HG03575 (cell line): ENCODE measurements at regions not wholly inside any gene's neighbourhood (a gene's known extent, or its start where the extent isn't known, plus 50 kb on each side); places are given as distances from the start of the nearest gene placed in this dataset.

ENCODE experiments used
- ATAC-seq: cut with Tn5 transposase; IDR thresholded peaks from one replicate; pipeline ENCODE4 v1.9.1; 2021; ENCODE audit not compliant: unreplicated experiment, insufficient number of reproducible peaks, low FRiP score; ENCODE audit errors: extremely low read depth

DNA sequence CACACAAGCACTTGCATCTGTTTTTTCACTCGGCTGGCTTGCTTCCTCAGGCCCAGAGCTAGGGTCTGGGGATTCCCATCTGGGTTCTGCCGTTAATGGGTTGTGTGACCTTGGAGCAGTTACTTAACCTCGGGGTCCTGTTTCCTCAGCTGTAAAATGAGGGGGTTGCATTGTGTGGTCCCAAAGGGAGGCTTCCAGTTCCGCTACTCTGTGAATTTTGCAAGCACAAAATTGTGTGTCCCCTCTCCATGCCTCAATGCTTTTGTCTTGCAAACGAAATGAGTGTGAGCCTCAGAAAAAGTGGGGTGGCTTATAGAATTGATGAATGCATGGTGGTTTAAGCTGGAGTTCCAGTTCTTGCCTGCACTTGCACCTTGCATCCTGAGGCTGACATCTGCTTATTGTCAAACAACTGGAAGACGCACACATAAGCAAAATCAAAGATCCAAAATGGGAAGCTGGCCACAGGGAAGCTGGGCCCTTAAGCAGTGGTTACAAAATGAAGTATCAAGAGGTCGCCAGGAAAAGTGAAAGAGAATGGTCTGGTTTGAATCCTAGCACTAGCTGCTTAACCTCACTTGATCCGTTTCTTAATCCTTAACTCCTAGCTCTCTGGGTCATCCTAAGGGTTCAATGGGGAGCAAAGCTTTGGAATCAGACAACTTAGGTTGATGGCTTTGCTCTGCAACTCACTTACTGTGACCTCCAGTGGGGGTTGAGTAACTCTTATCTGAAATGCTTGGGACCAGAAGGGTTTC, 490.6 kb downstream of the DHX35 start:
- ATAC-seq: no peak

DNA sequence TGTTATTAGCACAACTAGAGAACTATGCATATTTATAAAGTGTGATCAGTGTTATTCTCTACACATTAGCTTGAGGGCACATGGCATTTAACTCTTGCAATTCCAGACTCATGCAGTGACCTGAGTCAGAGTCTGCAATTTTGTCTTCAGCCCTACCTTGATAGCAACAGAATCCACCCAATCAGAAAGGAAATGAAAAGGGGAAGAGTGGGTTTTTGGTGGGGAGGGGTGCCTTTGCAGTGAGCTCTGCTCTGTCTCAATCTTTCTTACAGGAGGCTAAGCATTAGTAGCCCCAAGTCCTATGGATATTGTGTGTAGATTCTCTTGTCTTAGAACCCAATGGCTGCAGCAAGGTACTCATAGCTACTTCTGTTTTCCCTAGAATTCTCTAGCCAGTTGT, 489.2 kb downstream of the DHX35 start:
- ATAC-seq: no peak

DNA sequence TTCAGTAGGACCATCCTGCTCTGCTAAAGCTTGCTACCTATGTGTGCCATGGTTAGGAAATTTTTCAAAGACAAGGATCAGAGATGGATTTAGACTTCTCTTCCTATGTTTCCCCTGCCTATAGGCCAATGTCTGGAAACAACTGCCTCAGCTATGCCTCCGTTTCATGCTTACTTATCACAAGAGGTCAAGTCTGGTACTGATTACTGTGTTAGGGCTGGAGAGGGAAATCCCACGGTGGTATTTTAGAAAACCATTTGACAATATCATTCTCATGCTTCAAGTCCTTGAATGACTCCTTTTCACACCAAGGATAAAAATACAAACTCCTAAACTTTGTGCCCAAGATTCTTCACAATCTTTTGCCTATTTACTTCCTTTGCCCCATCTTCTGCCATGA, 484.3 kb downstream of the DHX35 start:
- no peak for ATAC-seq

DNA sequence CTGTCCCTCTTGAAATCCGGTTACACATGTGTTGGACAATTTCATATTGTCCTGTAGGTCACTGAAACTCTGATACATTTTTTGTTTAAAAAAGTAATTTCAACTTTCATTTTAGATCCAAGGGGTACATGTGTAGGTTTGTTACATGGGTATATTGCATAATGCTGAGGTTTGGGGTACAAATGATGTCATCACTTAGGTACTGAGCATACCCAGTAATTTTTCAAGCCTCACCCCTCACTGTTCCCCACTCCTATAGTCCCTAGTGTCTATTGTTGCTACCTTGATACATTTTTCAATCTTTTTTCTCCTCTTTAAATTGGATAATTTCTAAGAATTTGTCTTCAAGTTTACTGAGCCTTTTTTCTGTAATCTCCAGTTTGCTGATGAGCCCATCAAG, 483.0 kb downstream of the DHX35 start:
- no peak for ATAC-seq

DNA sequence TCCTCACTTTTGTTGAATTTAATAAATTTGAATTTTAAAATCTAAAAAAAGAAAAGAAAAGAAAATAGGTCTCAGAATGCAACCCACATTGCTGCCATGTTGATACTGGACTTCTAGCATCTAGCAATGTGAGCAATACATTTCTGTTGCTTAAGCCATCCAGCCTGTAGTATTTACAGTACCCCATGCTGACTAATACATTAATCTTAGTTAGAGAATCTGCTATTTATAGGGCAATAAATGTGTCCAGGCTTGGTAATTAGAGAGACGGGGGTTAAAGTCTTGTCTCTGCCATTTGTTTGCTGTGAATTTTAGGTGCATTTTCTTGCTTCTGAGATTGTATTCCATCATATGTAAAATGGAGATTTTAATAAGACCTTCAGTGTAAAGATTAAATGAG, 471.3 kb downstream of the DHX35 start:
- ATAC-seq: no peak

DNA sequence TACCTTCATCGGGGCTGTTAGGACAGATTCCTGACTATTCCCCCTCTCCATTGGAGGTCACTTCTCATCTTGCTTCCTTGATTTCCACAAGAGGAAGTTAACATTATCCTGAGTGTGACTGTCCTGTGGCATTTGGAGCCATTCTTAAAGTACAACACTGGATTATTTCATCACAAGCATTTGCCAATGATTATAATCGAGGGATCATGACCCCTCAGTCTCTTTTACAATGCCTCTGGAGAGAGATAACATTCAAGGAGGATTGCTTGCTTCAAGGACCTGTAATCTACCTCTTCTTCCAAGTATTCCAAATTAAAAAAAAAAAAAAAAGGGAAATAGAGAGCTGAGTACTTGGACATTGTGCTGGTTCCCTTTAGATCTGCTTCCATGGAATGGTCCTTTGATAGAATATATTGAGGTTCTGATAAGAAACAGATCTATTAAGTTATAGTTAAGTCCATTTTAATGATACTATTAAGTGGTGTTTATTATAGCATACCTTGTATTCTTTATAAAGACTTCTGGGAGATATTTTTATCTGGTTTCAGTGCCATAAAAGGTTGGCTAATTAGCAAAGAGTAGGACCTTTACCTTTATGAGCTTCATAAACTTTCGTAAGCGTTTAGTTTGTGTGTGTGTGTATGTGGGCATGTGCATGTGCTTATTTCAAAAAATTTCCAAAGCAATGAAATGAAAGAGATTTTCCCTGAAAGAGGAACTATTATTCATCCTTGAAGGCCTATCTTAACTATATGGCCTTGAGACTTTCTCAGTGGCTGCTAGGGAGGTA, 469.1 kb downstream of the DHX35 start:
- ATAC-seq: no peak

DNA sequence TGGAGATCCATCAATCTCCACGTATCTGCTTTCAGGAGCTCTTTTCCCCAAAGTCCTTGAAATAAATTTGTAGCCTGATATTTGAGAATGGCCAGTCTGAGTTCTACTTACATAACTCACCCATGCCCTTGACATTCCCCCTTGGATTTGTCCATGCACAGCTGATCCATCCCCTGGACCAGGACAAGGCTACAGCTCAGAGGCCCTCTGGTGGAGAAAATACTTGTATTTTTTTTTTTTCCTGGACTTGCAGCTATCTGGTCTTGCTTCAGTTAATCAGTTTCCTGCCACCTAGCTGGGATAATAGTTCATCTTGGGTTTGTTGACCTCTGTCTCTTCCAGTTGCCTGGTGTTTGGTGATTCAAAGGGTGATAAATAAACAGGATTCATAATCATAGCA, 467.6 kb downstream of the DHX35 start:
- ATAC-seq: no peak

DNA sequence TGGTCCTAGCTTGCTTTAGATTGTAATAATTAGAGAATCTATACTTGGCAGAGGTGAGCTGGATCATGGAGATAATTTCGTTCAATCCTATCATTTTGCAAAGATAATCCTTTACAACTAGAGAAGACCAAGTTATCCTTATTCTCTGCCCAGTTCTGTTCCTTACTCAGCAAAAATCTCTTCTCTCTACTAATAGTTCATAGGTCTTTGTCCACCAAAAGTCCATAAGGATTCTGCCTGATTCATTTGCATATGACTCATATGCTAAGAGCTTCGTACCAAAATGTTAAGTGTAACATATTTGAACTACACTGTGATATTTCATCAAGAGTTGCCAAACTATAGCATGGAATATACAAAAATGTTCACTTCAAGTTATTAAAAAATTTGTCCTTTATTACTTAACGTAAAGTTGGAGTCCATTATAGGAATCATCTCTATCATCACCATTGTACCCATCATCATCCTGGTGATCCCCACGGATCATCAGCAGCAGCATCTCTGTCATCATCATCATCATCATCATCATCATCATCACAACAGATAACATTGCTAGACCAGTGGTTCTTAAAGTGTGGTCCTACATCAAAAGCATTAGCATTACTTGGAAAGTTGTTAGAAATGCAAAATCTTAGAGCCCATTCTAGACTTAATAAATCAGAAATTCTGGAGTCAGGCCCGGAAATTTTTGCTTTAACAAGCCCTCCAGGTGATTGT, 463.0 kb downstream of the DHX35 start:
- no peak for ATAC-seq

DNA sequence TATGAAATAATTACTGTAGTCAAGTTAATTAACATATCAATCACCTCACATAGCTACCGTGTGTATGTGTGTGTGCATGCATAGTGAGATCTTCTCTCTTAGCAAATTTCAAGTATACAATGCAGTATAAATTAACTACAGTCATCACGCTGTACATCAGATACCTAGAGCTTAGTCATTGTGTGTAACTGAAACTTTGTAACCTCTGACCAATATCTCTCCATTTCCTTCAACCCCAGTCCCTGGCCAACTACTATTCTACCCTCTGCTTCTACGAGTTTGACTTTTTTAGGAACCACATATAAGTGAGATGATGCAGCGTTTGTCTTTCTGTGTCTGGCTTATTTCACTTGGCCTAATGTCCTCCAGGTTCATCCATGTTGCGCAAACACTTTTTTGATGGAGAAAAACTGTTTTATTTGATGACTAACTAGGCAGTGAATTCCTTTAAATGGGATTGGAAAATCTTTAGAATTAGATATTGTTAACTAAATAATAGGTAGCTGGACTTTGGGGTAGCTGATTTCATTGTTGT, 459.5 kb downstream of the DHX35 start:
- ATAC-seq: no peak

DNA sequence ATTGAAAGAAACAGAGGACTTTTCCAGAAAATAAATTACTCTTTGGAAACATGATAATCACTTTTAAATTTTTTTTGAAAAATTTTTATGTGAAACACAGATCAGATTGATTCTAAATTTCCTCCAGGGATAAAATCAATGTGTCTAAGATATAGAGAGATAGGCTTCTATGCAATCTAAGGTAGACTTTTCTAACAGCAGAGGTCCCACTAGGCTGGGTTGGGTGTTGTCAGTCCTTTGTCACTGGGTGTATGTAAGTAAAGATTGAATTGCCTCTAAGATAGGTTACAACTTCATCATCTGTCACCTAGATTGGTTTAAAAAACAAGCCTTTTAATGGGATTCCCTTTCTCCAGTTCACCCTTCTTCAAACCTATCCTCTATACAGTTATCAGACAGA, 449.9 kb downstream of the DHX35 start:
- ATAC-seq: no peak

DNA sequence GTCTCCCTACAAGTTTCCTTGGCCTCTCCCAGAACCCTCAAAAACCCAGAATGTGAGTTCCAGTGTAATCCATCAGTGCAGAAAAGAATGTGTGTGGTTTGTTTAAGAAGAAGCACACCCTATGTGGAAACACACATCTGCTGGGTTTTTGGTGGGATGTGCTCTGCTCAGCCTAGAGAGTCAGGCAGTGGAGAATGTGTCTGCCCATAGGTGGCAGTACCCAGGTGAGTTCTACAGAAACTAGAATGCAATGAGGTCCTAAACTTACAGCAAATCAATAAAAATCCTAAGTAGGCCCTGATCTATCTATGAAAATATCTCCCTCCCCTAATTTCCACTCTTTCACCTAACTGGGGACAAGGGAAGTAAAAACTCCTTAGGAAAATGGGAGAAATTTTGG, 437.3 kb downstream of the DHX35 start:
- no peak for ATAC-seq

DNA sequence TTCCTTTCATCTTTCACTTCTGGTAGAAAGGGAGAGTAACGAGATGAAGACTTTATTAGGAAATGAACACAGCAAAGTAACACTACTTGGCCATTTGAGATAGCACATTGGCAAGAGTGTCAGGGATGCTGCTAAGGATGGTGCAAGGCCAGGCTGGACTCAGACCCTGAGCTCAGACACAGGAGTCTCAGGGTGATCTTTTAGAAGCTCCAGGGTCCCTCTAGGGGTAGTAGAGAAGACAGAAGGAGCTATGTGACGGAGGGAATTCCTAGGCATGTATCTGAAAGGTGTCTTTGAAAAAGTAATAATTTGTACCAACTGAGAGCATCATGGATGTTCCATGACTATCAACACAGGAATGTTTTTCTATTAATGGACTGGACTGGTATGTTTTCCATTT, 436.5 kb downstream of the DHX35 start:
- no peak for ATAC-seq

DNA sequence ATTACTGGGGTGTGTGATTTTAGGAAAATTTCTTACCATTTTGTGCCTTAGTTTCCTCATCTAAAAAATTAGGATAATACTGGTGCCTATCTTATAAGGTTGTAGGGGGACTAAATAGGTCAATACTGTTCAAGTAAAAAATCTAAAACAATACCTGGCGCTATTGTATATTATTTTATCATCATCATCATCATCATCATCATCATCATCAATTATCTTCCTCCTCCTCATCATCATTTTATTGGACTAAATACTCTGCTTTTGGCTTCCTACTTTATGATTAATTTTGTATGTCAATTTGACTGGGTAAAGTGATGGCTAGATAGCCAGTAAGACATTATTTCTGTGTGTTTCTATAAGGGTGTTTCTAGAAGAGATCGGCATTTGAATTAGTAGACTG, 435.5 kb downstream of the DHX35 start:
- no peak for ATAC-seq

DNA sequence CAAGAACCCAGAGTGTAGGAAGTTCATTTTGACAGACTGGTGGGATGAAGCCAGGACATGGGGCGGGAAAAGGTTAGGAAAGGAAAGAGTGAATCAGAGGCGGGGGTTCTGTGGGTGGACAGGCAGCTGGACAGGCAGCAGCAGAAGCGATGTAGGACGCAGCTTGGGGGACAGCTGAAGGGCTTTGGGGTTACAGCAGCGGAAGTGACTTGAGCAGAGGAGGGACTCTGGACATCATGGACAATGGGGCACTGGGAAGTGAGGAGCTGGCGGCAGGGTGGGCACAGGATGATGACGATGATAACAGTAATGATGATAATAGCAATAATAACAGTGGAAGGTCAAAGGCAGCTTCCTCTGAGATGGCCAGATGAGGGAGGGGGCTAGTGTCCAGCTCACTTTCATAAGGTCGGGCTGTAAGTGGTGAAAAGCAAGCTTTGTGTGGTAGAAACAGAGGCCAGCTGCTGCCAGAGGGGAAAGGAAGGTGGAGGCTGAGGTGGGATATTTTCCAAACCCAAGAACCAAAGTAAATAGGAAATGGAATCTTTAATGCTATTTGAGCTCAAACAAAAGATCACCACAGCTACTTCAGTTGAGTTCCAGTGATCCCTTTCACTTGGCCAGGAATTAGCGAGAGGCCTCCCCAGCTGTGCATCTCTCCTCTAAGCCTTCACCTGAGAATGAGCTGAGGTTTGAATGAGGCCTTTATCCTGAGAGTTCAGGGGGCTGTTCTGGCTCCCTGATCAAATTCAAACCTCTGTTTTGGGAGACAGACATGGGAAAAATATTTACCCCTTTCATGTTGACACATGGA, 433.5 kb downstream of the DHX35 start:
- no peak for ATAC-seq

DNA sequence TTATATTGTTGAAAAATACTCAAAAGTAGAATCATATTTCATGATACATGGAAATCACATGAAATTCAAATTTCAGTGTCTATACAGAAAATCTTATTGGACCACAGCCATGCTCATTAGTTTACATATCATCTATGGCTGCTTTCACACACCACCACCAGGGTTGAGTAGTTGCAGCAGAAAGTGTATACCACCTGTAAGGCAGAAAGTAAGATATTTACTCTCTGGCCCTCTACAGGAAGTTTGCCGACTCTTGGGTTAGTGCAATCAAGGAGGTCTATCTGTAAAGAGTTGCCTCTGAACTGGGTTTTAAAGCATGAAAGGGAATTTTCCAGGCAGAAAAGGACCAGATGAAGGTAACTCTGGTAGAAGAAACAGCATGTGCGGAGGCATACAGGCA, 432.3 kb downstream of the DHX35 start:
- ATAC-seq: no peak

DNA sequence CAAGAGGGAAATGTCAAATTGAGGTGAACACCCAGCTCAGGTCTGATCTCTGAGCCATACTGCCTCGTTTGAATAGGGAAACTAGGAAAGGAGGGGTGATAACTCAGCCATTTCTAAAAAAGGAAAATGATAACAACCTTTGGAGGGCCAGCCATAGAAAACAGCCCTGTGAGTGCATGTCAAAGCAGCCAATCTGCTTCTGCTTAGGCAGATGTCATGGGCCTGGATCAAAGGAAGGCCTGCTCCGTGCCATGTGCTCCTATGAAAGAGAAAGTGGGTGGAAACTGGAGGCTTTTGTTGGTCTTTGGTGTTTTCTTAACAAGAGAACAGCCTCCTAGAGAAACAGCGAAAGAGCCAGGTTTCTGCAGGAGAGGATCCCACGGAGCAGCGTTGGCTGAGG, 428.0 kb downstream of the DHX35 start:
- no peak for ATAC-seq

DNA sequence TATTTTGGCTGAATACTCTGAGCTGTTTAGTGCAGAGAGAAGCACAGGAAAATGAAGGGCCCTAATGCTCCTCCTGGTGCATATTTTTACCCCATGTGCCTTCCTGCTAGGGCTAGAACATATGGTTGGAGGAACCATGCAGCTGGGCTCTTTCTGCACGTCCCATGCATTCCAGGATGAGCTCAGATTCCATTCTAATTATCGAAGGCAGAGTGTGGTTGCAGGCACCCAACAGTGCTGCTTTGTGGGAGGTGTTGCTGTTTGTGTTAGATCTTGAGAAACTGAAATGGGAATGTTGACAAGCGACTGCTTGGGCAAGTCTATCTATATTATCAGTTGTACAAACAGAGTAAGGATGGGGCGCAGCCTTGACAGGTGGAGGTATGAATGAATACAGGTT, 419.5 kb downstream of the DHX35 start:
- no peak for ATAC-seq

DNA sequence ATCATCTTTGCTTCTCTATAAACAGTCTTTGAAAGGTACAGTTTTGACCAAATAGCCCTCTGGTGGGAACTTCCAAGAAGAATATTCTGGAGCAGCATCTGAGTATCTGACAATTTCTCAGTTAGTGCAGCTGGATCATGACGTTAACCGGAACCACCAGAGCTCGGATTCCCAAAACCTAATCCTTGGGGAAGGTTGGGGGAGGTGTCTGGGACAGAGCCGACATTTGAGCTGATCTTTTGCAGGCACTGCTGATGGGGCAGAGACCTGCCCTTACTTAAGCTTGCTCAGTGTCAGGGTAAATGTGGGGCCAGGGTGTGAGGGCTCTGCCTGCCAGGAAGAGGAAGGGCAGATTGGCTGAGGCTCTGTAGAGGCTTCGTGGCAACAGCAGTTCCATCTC, 416.6 kb downstream of the DHX35 start:
- ATAC-seq: no peak

DNA sequence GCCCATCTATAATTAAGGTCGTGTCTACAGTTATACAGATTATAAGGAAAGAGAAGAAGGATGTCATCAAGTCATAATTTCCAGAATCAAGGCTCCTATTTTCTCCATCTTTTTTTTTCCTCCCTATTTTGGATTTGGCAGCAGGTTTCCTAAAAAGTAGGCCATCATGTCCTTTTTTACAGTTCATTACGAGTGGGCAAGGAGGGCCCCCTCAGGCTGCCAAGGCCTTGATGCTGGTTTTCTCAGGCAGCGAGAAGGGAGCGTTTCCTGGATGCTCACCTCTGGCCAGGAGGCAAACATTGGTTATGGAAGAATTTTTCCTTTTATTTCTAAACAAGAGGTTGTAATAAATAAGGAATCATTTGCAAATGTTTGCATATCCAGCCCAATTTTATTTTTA, 414.6 kb downstream of the DHX35 start:
- no peak for ATAC-seq
